Fibroblast of skin of back (primary cell): ENCODE measurements at regions not wholly inside any gene's neighbourhood (a gene's known extent, or its start where the extent isn't known, plus 50 kb on each side); places are given as distances from the start of the nearest gene placed in this dataset.

Experiments used
- DNase-seq: peaks from one replicate; pipeline ENCODE4 v3.0.0-alpha.2; 2013

DNA sequence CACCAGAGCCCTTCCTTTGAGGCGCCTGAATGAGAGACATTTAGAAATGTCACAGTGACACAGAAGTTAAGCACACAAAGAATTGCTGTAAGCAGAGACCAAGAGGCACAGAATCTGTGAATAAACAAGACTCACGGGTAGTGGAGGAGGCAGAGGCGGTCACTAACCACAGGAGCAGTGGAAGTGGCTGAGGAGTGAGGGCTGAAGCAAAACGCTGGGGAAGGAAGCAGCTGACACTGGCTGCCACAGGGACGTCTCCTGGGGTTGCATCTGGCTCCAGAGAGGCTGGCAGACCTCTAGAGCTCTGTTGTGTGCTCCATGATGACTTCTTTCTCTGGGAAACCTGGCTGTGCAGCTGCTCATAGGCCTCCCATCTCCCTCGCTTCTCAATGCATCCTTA, 65.0 kb upstream of the SLC2A12 start:
- peak; percentile 49 for DNase-seq

DNA sequence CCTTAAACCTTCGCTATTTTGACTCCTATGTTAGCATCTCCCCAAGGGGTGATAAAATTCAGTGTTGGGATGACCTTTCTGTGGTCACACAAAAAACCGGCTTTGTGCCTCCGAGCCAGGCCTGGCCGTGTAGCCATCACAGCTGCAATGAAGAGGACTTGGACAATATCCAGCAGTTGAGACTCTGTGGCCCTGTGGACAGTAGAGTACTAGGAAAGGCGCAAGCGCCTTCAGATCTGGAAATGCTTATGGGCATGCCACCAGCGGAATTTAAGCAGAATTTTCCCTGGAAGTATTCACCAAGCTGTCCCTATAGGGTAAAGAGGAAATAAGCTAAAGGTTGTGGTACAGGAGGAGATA, 63.3 kb upstream of the SLC2A12 start:
- no peak for DNase-seq

DNA sequence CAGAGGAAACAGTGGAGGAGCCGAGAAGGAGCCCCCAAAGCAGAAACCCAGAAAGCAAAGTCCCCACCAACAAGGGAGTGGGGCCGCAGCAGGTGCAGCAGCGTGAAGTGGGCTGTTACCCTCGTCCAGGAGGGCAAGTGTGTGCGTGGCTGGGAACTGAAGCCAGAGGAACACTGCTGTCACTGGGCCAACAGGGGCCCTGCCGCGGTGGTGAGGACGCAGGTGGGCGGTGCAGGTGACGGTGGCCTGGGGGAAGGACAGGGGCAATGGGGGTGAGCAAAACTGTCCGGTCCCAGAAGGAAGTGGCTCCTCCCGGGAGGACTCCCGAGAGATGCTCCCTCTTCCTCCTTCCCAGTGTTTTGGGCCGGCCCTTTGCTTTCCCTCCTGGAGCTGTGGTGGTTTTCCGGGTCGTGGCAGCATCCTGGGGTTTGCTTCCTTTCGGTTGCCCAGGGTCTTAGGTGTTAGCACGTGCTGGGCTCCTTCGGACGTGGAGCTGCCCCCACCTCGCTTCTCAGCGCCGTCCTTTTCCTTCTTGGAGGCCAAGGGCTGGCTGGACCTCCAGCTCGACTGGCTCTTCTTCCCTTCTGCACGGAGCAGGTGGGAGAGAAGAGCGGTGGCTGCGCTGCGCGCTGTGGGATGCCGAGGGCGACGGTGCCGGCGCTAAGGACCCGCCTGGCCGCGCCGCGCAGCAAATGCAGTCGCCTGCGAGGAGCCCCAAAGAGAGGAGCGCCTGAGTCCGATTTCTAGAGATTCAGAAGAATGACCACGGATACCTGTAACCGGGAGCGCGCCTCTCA, 62.7 kb upstream of the SLC2A12 start:
- no peak for DNase-seq

DNA sequence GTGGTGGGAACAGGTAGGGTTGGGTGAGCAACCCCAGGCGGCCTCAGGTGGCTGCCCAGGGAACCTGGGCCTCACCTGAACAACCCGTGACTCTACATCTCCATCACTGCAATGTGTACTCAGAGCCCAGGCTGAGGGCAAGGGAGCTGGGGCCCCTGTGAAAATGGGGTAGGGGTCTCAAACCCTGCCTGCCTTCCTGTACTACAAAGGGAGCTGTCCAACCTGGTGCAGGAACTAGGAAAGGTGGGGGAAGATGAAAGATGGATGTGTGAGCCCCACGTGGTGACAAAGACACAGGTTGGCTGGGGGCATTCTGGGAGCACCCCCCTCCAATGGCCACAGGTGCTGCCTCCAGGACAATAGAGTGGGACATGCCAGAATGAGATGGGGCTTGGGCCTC, 62.1 kb upstream of the SLC2A12 start:
- no peak for DNase-seq

DNA sequence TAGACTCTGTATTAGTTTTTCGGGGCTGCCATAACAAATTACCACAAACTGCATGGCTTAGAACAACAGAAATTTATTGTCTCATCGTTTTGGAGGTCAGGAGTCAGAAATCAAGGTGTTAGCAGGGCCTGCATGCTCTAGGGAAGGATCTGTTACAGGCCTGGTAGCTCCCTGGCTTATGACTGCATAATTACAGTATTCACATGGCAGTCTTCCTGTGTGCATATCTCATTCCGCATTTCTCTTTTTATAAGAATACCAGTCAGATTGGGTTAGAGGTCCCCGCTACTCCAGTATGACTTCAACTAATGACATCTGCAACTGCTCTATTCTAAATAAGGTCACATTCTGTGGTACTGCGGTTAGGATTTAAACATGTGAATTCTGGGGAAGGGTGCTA, 59.3 kb upstream of the SLC2A12 start:
- DNase-seq: no peak

DNA sequence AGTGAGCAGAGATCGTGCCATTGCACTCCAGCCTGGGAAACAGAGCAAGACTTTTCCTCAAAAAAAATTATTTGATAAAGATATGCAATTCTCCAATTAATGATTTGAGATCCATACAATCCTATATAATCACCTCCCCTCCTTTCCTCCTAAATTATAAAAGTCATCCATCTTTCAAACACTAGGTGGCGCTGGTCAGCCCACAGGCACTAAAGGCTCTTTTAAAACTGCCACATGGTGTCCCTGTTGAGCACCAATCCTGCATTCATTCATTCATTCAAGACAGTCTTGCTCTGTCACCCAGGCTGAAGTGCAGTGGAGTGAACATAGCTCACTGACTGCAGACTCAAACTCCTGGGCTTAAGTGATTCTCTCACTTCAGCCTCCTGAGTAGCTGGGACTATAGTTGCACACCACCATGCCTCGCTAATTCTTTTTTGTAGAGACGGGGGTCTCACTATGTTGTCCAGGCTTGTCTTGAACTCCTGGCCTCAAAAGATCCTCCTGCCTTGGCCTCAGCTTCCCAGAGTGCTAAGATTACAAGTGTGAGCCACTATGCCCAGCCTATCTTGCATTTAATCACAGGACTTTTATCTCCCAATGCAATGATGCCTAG, 58.7 kb upstream of the SLC2A12 start:
- DNase-seq: peak; percentile 64

DNA sequence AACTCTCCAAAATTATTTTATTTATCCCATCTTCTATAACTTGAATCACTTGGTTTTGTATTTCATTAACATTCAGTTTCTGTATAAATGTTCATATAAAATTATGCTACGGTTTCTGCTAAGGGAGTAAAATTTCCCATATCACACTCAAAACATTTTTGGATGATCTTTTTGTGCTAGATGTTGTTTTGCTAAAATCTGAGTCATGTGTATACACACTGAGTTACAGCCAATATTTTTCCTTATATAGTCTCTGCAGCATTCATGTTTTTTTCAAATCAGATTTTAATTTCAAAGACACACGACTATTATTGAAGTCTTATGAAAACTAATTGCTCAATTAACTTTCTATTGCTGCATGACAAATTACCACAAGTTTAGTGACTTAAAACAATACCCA, 54.3 kb upstream of the SLC2A12 start:
- peak; percentile 17 for DNase-seq

DNA sequence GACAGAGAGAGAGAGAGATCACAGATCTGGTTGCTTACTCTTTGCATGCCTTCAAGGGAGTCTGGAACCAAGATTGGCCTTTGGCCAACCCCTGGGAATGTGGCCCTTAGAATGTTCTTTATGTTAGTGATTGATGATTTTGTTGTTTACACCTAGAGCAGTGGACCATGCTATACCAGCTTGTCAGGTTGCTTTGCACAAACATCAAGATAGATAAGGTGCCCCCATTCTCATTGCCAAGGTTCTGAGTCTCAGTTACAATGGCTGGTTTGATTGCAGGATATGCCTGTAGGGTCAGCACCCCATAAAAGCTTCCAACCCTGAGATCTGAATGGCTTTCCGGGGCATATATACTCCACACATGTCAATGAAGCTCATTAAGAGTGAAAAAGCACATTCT, 53.5 kb upstream of the SLC2A12 start:
- no peak for DNase-seq

DNA sequence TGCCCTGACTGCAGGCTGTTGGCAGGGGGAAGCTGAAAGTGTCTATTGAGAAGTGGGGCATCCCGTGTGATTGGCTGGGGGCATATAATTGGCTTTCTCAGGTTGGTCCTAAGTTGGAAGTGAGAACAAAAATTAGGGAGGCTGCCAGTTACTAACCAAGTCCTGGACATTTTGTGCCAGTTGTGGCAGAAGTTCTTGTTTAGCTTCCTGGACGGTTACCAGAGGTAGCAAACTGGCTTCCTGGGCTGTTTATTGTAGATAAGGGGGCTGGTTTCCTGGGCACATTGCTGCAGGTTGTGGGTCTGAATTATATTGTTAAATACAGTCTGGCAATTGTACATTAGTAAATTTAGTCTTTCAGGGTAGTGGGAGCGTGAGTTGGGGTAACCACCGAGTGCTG, 50.6 kb upstream of the SLC2A12 start:
- DNase-seq: no peak
